ENCODE measurements at regions not wholly inside any gene's neighbourhood (a gene's known extent, or its start where the extent isn't known, plus 50 kb on each side); places are given as distances from the start of the nearest gene placed in this dataset.

GRCh38 chr4:10998846-10999245, 314.3 kb upstream of the CLNK start:
- ChIA-PET CTCF (ENCODE audit: partially characterized antibody) (no interaction called here), POLR2A (ENCODE audit: partially characterized antibody) (no interaction called here)
- Histone ChIP-seq H3K9ac (replicated peaks in 1 of 4; ENCODE audit: extremely low read depth in 1 of 4, low read depth in 3 of 4, low read length in 3 of 4) (no peak overlapping the region), H3K36me3 (ENCODE audit: control insufficient read depth in 2 of 4, insufficient read depth in 4 of 4, low read length in 3 of 4) (no peaks in the 10 kb centered on the region), H3K27ac (ENCODE audit: low read depth, low read length) (no peak overlapping the region), H3K4me1 (replicated peaks in 1 of 4; ENCODE audit: control insufficient read depth in 3 of 4, insufficient read depth in 4 of 4, low read length in 3 of 4) (no peaks in the 10 kb centered on the region), H2BK120ac (replicated peaks; ENCODE audit: low read depth, low read length) (no peak overlapping the region), H3K27me3 (replicated peaks in 1 of 4; ENCODE audit: control insufficient read depth in 3 of 4, extremely low read depth in 1 of 4, insufficient read depth in 3 of 4, low read length in 3 of 4) (no peaks in the 10 kb centered on the region), H3K9me3 (ENCODE audit: insufficient read depth in 2 of 2, low read depth in 1 of 2, low read length in 1 of 2) (no peaks in the 10 kb centered on the region), H2AFZ (ENCODE audit: low read length) (no peak overlapping the region), H2BK15ac (ENCODE audit: low read length) (no peak overlapping the region), H2BK12ac (ENCODE audit: low read depth, low read length) (no peak overlapping the region), H3K23ac (ENCODE audit: insufficient read length) (no peak overlapping the region), H4K8ac (ENCODE audit: extremely low read depth, insufficient read depth, low read length) (no peak overlapping the region), H2BK5ac (ENCODE audit: low read depth, low read length) (no peak overlapping the region), H3K23me2 (ENCODE audit: low read depth, low read length) (no peaks in the 10 kb centered on the region; the same call in 1 of the 2 replicates), H3K4ac (replicated peaks; ENCODE audit: insufficient read length, low read depth, low read length) (no peak overlapping the region), H4K20me1 (replicated peaks in 1 of 2; ENCODE audit: control insufficient read depth in 1 of 2, insufficient read depth in 2 of 2, low read length in 2 of 2) (no peaks in the 10 kb centered on the region), H3K79me2 (ENCODE audit: control insufficient read depth in 1 of 2, insufficient read depth in 2 of 2, low read length in 2 of 2) (no peaks in the 10 kb centered on the region), H4K5ac (ENCODE audit: insufficient read length, low read depth, low read length) (no peak overlapping the region), H3K79me1 (ENCODE audit: low read depth, low read length) (no peaks in the 10 kb centered on the region), H2BK20ac (ENCODE audit: low read length) (no peak overlapping the region), H3K56ac (replicated peaks; ENCODE audit: insufficient read length, low read depth, low read length) (no peak overlapping the region), H4K91ac (replicated peaks; ENCODE audit: insufficient read length, low read length) (no peak overlapping the region), H3K4me2 (ENCODE audit: insufficient read depth in 1 of 2, low read depth in 2 of 2, low read length in 2 of 2) (no peak overlapping the region), H3K4me3 (ENCODE audit: extremely low read depth in 1 of 4, insufficient read depth in 2 of 4, low read depth in 3 of 4, low read length in 4 of 4) (no peak overlapping the region), H3K18ac (ENCODE audit: extremely low read depth, low read length) (no peak overlapping the region), H3K14ac (ENCODE audit: insufficient read length) (no peak overlapping the region), H2AK5ac (ENCODE audit: low read depth, low read length) (no peak overlapping the region)
- no peak for FAIRE-seq
- no peak for DNase-seq (ENCODE audit: low read depth in 1 of 2, low spot score in 2 of 2)
- 73% methylated on average over 1 of the region's 1 CpG; no CpG with 5 or more reads in 1 of the 2 experiments for WGBS, 2 experiments (ENCODE audit: extremely low coverage in 1 of 2, insufficient coverage in 1 of 2, insufficient read length in 1 of 2, insufficient replicate concordance in 2 of 2, low coverage in 1 of 2, low lambda C conversion rate in 2 of 2, missing lambda C conversion rate in 1 of 2)
- TF ChIP-seq POU5F1 (IDR thresholded peaks at IDR 0.05; ENCODE audit: low read depth, low read length): no peak
- no peak for TF ChIP-seq KDM1A (IDR thresholded peaks at IDR 0.05; ENCODE audit: borderline replicate concordance, low read length)
- no peak for TF ChIP-seq SIRT6 (IDR thresholded peaks at IDR 0.05; ENCODE audit: low read length)
- no peak for TF ChIP-seq FOSL1 (IDR thresholded peaks at IDR 0.05; ENCODE audit: insufficient read depth, low read depth, low read length)
- no peak for TF ChIP-seq POLR2A (IDR thresholded peaks at IDR 0.05; ENCODE audit: control extremely low read depth in 1 of 2, low read depth in 2 of 2, low read length in 2 of 2)
- TF ChIP-seq ZNF274 (IDR thresholded peaks at IDR 0.05; ENCODE audit: borderline replicate concordance, extremely low read depth, low read length): no peak
- no peak for TF ChIP-seq NRF1 (IDR thresholded peaks at IDR 0.05; ENCODE audit: low read depth, low read length)

All from H1 (cell line).